GM12874 (cell line): ENCODE measurements at regions not wholly inside any gene's neighbourhood (a gene's known extent, or its start where the extent isn't known, plus 50 kb on each side); places are given as distances from the start of the nearest gene placed in this dataset.

Experiments used
- CTCF ChIP-seq: IDR thresholded peaks from 2 replicates; pipeline ENCODE4 v1.5.1; 2011; ENCODE audit warnings: low read depth, mild to moderate bottlenecking, control low read depth, low read length, moderate library complexity; ENCODE audit not compliant: insufficient read depth

GRCh38 chr3:178382449-178383061, 153.7 kb upstream of the KCNMB2 start:
- no peak for TF ChIP-seq CTCF

- TF ChIP-seq CTCF: no peak
Measured at GRCh38 chr3:178384321-178385230, 151.7 kb upstream of the KCNMB2 start.

GRCh38 chr3:178385280-178385952, 150.8 kb upstream of the KCNMB2 start:
- peak; percentile 42; the same call in 1 of the 2 replicates for TF ChIP-seq CTCF

- no peak for TF ChIP-seq CTCF
Measured at GRCh38 chr3:178386401-178386800, 149.8 kb upstream of the KCNMB2 start.

- TF ChIP-seq CTCF: no peak
Measured at GRCh38 chr3:178386880-178387279, 149.4 kb upstream of the KCNMB2 start.

- no peak for TF ChIP-seq CTCF
Measured at GRCh38 chr3:178388473-178388872, 147.8 kb upstream of the KCNMB2 start.

GRCh38 chr3:178389258-178389657, 147.0 kb upstream of the KCNMB2 start:
- no peak for TF ChIP-seq CTCF
